Naive thymus-derived CD8-positive, alpha-beta T cell (primary cell): ENCODE measurements at regions not wholly inside any gene's neighbourhood (a gene's known extent, or its start where the extent isn't known, plus 50 kb on each side); places are given as distances from the start of the nearest gene placed in this dataset.
"Not testable (repeated sequence)": the region's sequence is repeated elsewhere in the genome, so short reads cannot be mapped to it uniquely, and the experiment has no call there.

Source experiments
- ATAC-seq, 2 donors: fragments of 150-1000 bp; cut with Tn5 transposase in 1 of 2; sonication (Bioruptor Pico), chemical (Tn5 transposase) in 1 of 2; 1 replicate in 1 of 2; 2 replicates in 1 of 2; pipeline ENCODE4 v1.10.0; 2021; ENCODE audit warnings: mild to moderate bottlenecking in 2 of 2, moderate library complexity in 2 of 2
- POLR2A ChIA-PET: fragments of 350-600 bp; sonication (Branson Sonifier 250); formaldehyde crosslinking; loops from one replicate; lab custom pipeline; 2021; ENCODE audit warnings: antibody characterized with exemption; lab: Charles Lee
- DNase-seq, 10 donors: peaks; one replicate each; pipeline versions ENCODE4 v3.0.0 to v3.0.0-alpha.2; 2020 to 2022
- H3K27ac Mint-ChIP-seq, 10 donors: one replicate each; pipeline ENCODE4 v1.8.0; 2020 to 2022; ENCODE audit warnings: mild to moderate bottlenecking in 10 of 10, mixed read lengths in 10 of 10, moderate library complexity in 4 of 10, inconsistent platforms in 1 of 10
- H3K27me3 Mint-ChIP-seq, 5 donors: one replicate each; pipeline ENCODE4 v1.8.0; 2021 to 2022; ENCODE audit warnings: mixed read lengths in 5 of 5
- H3K36me3 Mint-ChIP-seq, 3 donors: one replicate each; pipeline ENCODE4 v1.8.0; 2020 to 2022; ENCODE audit warnings: mixed read lengths in 3 of 3, mild to moderate bottlenecking in 2 of 3, inconsistent platforms in 1 of 3
- H3K4me1 Mint-ChIP-seq, 4 donors: one replicate each; pipeline ENCODE4 v1.8.0; 2021 to 2022; ENCODE audit warnings: mixed read lengths in 4 of 4
- H3K4me3 Mint-ChIP-seq, 10 donors: one replicate each; pipeline ENCODE4 v1.8.0; 2020 to 2022; ENCODE audit warnings: mild to moderate bottlenecking in 10 of 10, mixed read lengths in 10 of 10, moderate library complexity in 6 of 10, inconsistent platforms in 1 of 10
- H3K9me3 Mint-ChIP-seq, 9 donors: one replicate each; pipeline ENCODE4 v1.8.0; 2020 to 2022; ENCODE audit warnings: mixed read lengths in 9 of 9, mild to moderate bottlenecking in 3 of 9, inconsistent platforms in 1 of 9, moderate library complexity in 1 of 9

DNA sequence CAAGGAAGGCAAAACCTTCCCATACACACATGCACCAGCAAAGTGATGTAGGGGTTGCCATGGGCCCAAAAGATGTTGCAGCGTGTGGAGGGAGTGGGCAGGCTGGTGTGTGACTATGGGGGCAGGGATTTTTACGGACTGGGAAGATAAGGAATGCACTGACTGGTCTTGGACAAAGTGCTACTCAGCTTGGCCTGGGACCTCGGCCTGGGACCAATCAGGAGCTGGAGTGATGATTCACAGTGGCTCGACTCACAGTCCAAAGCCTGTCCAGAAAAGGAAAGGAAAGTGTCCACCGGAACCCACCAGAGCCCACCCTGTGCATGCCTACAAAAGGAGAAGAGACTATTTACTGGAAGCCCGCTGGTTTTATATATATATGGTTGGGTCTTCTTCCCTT lies 567.0 kb upstream of the GNPDA2 start:
- no peaks in the 10 kb centered on the region for H3K36me3 Mint-ChIP-seq
- no peaks in the 10 kb centered on the region for H3K27me3 Mint-ChIP-seq
- H3K4me1 Mint-ChIP-seq: no peaks in the 10 kb centered on the region
- no peak overlapping the region for H3K4me3 Mint-ChIP-seq
- no peak overlapping the region for H3K27ac Mint-ChIP-seq
- H3K9me3 Mint-ChIP-seq: peaks cover 8 to 41% (median 12%) of the 10 kb centered on the region in 9 donors
- DNase-seq: no peak
- POLR2A ChIA-PET: no interaction called here
- ATAC-seq: no peak

DNA sequence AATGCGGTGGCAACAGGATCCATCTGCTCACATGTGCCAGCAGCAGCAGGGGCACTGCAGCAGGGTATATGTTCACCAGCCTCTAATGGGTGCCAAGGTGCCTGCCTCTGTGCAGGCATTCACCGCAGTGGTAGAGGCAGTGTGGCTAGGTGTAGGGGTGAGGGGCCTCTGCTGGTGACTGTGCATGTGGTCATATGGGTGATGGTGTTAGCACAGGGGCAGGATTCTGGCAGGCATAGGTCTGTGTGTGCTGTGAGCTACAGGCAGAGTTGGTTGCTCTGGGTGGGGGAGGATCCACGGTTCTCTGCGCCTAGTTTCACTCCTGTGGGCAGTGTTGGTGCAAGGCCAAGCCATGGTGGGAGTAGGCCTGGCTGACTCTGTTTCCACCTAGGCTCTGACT lies 566.5 kb upstream of the GNPDA2 start:
- Mint-ChIP-seq H3K9me3 (peaks cover 8 to 41% (median 12%) of the 10 kb centered on the region in 9 donors), H3K4me3 (no peak overlapping the region), H3K4me1 (no peaks in the 10 kb centered on the region), H3K27ac (no peak overlapping the region), H3K27me3 (no peaks in the 10 kb centered on the region), H3K36me3 (no peaks in the 10 kb centered on the region)
- POLR2A ChIA-PET: no interaction called here
- DNase-seq (no peak), ATAC-seq (no peak)

DNA sequence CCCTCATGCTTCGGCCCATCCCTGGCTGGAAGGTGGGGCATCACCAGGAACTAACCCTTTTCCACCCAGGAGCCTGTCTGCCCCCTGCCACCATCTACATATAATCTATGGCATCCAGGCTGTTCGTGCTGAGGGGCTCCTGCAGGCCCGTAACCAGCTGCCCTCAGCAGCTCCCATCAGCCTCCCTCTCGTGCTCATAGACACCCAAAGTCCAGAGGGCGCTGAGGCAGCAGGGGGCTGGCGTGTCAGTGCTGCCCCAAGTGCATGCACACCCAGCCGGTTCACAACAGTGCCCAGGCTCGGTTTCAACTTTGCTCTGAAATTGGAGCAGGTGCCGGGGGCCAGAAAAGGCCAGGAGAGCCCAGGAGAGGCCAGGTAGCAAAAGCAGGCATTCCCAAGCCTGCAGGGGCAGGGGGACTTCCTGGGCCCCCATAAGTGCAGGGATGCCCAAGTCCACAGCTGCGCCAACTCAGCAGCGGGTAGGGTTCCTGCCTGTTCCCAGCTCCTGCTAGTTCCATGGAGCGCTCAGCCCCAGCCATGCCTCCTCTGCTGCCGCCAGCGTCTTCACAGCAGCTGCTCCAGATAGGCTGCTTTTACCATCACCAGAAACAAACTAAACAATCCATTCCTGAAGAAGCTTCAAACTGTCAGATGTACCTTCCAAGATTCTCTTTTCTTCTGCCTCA lies 558.2 kb upstream of the GNPDA2 start:
- no peaks in the 10 kb centered on the region for H3K27me3 Mint-ChIP-seq
- H3K36me3 Mint-ChIP-seq: no peaks in the 10 kb centered on the region
- no peaks in the 10 kb centered on the region for H3K4me1 Mint-ChIP-seq
- H3K9me3 Mint-ChIP-seq: peaks cover 0 to 16% (median 2%) of the 10 kb centered on the region in 9 donors
- POLR2A ChIA-PET: no interaction called here
- no peak for DNase-seq
- ATAC-seq: no peak
- H3K27ac Mint-ChIP-seq: no peak overlapping the region
- H3K4me3 Mint-ChIP-seq: no peak overlapping the region

DNA sequence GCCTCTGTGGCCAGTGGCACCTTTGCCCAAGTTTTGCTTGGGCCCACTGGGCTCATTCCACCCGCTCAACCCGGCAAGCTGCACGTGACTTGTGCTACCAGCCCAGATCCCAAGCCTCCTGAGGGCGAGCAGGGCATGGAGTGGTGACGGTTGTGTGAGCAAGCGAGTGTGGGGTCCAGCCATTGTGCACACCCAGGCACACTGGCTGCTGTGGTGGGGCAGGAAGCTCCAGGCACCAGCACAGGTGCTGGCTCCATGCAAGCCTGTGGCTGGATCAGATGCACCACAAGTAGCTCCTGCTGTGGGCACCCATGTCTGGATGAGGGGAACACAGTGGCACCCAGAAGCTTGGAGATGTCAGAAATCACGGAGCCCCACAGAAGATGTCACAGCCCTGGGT lies 557.0 kb upstream of the GNPDA2 start:
- DNase-seq: no peak

DNA sequence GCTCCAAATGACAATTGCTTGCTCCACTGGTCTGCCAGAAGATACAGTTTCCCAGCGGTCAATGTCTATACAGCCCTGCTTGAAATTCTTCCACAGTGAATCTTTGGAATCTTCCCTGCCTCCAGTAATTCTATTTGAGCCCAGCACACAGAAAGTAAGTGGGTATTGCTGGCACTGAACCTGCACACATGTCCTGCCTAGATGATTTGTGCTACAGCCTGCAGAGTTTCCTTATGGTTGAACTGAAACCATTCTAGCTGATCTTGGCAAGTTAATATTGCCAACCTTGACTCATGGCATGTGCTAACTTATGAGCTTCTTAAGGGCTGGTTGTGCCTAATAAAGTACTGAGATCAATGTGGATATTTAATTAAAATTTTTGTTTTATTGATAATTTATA lies 553.8 kb upstream of the GNPDA2 start:
- no peak for ATAC-seq
- H3K27me3 Mint-ChIP-seq: no peaks in the 10 kb centered on the region
- no peak overlapping the region for H3K4me3 Mint-ChIP-seq
- no peaks in the 10 kb centered on the region for H3K4me1 Mint-ChIP-seq
- peaks cover 0 to 5% (median 2%) of the 10 kb centered on the region in 9 donors for H3K9me3 Mint-ChIP-seq
- no peak overlapping the region for H3K27ac Mint-ChIP-seq
- POLR2A ChIA-PET: no interaction called here
- no peaks in the 10 kb centered on the region for H3K36me3 Mint-ChIP-seq
- DNase-seq: no peak

More for the DNA sequence above, 557.0 kb upstream of the GNPDA2 start:
- H3K9me3 Mint-ChIP-seq: peaks cover 0 to 16% (median 2%) of the 10 kb centered on the region in 9 donors
- no peaks in the 10 kb centered on the region for H3K36me3 Mint-ChIP-seq
- POLR2A ChIA-PET: no interaction called here
- no peak overlapping the region for H3K27ac Mint-ChIP-seq
- ATAC-seq: no peak
- H3K4me3 Mint-ChIP-seq: no peak overlapping the region
- H3K27me3 Mint-ChIP-seq: no peaks in the 10 kb centered on the region
- H3K4me1 Mint-ChIP-seq: no peaks in the 10 kb centered on the region

DNA sequence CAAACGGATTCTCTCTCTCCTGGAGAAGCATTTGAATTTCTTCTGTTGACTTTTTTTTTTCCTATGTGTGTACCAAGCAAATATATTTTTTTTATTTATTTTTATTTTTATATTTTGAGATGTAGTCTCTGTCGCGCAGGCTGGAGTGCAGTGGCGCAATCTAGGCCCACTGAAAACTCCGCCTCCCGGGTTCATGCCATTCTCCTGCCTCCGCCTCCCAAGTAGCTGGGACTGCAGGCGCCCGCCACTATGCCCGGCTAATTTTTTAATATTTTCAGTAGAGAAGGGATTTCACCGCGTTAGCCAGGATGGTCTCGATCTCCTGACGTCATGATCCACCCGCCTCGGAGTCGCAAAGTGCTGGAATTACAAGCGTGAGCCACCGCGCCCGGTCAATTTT lies 549.5 kb upstream of the GNPDA2 start:
- POLR2A ChIA-PET: no interaction called here
- Mint-ChIP-seq H3K4me1 (no peaks in the 10 kb centered on the region), H3K27me3 (no peaks in the 10 kb centered on the region), H3K9me3 (peaks cover 0 to 18% (median 5%) of the 10 kb centered on the region in 9 donors), H3K4me3 (no peak overlapping the region), H3K36me3 (no peaks in the 10 kb centered on the region), H3K27ac (no peak overlapping the region)
- ATAC-seq (no peak), DNase-seq (no peak)

DNA sequence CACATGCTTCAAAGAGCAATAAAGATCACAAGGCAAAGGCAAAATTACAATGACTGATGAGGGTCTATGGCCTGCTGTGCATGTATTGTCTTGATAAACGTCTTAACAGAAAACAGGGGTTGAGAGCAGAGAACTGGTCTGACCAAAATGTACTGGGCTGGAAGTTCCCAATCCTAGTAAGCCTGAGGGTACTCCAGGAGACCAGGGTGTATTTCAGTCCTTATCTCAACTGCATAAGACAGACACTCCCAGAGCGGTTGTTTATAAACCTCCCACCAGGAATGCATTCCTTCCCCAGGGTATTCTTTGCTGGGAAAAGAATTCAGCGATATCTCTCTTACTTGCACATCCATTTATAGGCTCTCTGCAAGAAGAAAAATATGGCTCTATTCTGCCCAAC lies 521.8 kb upstream of the GNPDA2 start:
- H3K36me3 Mint-ChIP-seq, H3K4me3 Mint-ChIP-seq, H3K4me1 Mint-ChIP-seq, POLR2A ChIA-PET, H3K27ac Mint-ChIP-seq, DNase-seq, H3K27me3 Mint-ChIP-seq, ATAC-seq: not testable (repeated sequence)
- peaks cover 0 to 24% (median 6%) of the 10 kb centered on the region in 9 donors for H3K9me3 Mint-ChIP-seq

DNA sequence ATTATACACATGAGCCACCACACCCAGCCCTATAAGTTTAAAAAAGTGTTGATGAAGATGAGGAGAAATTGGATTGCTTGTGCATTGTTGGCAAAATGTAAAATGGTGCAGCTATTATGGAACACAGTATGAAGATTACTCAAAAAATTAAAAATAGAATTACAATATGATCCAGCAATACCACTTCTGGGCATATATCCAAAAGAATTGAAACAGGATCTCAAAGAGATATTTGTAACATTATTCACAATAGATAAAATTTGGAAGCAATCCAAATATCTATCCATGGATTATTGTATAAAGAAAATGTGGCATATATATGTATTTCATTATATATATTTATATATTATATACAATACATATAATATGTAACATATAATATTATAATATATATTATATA lies 515.6 kb upstream of the GNPDA2 start:
- Mint-ChIP-seq H3K4me3 (no peak overlapping the region), H3K9me3 (peaks cover 3 to 15% (median 8%) of the 10 kb centered on the region in 9 donors), H3K27ac (no peak overlapping the region), H3K36me3 (no peaks in the 10 kb centered on the region), H3K27me3 (no peaks in the 10 kb centered on the region), H3K4me1 (no peaks in the 10 kb centered on the region)
- DNase-seq: no peak
- no peak for ATAC-seq
- POLR2A ChIA-PET: no interaction called here

DNA sequence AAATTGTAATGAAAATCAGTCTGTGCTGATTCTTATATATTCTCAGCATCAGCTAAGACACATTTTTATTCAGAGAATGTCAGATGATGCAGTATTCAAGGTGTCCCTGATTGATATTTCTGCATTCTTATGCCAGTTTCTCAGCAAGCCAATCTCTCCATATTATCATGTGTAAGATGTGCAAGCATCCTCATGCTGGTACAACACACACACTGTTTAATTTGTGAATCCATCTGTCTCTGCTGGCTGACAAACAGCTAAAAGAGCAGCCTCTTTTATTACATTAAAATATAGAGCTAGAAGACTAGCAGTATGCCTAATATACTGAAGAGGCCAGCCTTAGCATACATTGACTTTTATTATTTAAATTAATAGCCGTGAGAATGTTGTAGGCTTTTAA lies 502.9 kb upstream of the GNPDA2 start:
- Mint-ChIP-seq H3K27me3 (no peaks in the 10 kb centered on the region), H3K36me3 (no peaks in the 10 kb centered on the region), H3K4me1 (no peaks in the 10 kb centered on the region), H3K27ac (no peak overlapping the region), H3K4me3 (no peak overlapping the region), H3K9me3 (peaks cover 0 to 13% (median 5%) of the 10 kb centered on the region in 9 donors)
- ATAC-seq: no peak
- DNase-seq: no peak
- POLR2A ChIA-PET: no interaction called here

DNA sequence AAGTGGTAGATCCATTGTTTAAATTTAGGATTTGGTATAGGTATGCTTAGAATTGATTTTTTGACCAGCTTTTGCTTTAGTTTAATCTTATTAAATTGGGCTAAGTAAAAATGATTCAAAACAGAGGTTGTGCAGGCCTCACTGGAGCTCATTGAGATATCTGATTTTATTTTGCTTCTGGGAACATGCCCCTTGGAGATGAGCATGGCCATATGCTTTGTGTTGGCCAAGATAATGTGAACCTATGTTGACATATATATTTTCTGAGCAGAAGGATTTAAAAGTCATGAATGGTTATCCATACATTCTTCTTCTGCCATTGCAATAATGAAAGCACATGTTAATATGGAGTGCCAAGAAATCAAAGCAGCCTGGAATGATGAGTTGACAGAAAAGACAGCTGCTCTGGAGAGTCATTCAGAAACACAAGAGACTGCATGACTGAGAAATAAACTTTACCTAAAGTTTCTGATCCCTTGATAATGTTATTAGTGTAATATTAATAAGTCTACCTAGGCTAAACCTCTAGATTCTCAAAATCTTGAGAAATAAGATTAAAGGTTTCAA lies 489.7 kb upstream of the GNPDA2 start:
- no peak overlapping the region for H3K4me3 Mint-ChIP-seq
- no peaks in the 10 kb centered on the region for H3K27me3 Mint-ChIP-seq
- DNase-seq (no peak), ATAC-seq (no peak)
- H3K9me3 Mint-ChIP-seq: peaks cover 0 to 12% (median 3%) of the 10 kb centered on the region in 9 donors
- H3K4me1 Mint-ChIP-seq: no peaks in the 10 kb centered on the region
- POLR2A ChIA-PET: no interaction called here
- H3K27ac Mint-ChIP-seq: no peak overlapping the region
- H3K36me3 Mint-ChIP-seq: no peaks in the 10 kb centered on the region

DNA sequence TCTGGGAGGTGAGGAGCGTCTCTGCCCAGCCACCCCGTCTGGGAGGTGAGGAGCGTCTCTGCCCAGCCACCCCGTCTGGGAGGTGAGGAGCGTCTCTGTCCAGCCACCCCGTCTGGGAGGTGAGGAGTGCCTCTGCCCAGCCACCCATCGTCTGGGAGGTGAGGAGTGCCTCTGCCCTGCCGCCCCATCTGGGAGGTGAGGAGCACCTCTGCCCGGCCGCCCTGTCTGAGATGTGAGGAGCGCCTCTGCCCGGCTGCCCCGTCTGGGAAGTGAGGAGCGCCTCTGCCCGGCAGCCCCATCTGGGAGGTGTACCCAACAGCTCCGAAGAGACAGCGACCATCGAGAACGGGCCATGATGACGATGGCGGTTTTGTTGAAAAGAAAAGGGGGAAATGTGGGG lies 482.1 kb upstream of the GNPDA2 start:
- peaks cover 0 to 25% (median 10%) of the 10 kb centered on the region in 9 donors for H3K9me3 Mint-ChIP-seq
- ATAC-seq, POLR2A ChIA-PET, H3K27ac Mint-ChIP-seq, H3K4me3 Mint-ChIP-seq, H3K27me3 Mint-ChIP-seq, H3K36me3 Mint-ChIP-seq, H3K4me1 Mint-ChIP-seq, DNase-seq: not testable (repeated sequence)

DNA sequence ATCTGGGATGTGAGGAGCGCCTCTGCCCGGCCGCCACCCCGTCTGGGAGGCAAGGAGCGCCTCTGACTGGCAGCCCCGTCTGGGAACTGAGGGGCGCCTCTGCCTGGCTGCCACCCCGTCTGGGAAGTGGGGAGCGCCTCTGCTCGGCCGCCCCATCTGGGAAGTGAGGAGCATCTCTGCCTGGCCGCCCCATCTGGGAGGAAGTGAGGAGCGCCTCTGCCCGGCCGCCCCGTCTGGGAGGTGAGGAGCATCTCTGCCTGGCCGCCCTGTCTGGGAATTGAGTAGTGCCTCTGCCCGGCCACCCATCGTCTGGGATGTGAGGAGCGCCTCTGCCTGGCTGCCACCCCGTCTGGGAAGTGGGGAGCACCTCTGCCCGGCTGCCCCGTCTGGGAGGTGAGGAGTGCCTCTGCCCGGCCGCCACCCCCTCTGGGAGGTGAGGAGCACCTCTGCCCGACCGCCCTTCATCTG lies 481.5 kb upstream of the GNPDA2 start:
- POLR2A ChIA-PET, H3K27me3 Mint-ChIP-seq, H3K27ac Mint-ChIP-seq, H3K4me1 Mint-ChIP-seq, H3K36me3 Mint-ChIP-seq, H3K4me3 Mint-ChIP-seq, ATAC-seq, DNase-seq: not testable (repeated sequence)
- H3K9me3 Mint-ChIP-seq: peaks cover 0 to 25% (median 10%) of the 10 kb centered on the region in 9 donors

DNA sequence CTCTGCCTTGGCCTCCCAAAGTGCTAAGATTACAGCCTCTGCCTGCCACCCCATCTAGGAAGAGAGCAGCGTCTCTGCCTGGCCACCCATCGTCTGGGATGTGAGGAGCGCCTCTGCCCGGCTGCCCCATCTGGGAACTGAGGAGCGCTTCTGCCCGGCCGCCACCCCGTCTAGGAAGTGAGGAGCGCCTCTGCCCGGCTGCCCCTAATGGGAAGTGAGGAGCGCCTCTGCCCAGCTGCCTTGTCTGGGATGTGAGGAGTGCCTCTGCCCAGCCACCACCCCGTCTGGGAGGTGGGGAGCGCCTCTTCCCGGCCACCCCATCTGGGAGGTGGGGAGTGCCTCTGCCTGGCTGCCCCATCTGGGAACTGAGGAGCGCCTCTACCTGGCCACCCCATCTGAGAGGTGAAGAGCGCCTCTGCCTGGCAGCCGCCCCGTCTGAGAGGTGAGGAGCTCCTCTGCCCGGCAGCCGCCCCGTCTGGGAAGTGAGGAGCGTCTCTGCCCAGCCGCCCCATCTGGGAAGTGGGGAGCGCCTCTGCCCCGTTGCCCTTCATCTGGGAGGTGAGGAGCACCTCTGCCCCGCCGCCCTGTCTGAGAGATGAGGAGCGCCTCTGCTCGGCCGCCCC lies 481.0 kb upstream of the GNPDA2 start:
- ATAC-seq, H3K27me3 Mint-ChIP-seq, H3K4me1 Mint-ChIP-seq, DNase-seq, H3K4me3 Mint-ChIP-seq, H3K36me3 Mint-ChIP-seq, POLR2A ChIA-PET, H3K27ac Mint-ChIP-seq: not testable (repeated sequence)
- H3K9me3 Mint-ChIP-seq: peaks cover 0 to 25% (median 10%) of the 10 kb centered on the region in 9 donors
